ENCODE measurements at regions not wholly inside any gene's neighbourhood (a gene's known extent, or its start where the extent isn't known, plus 50 kb on each side); places are given as distances from the start of the nearest gene placed in this dataset.
A peak's percentile ranks its signal among the peaks of the same experiment; 100 is the strongest.
"Not testable (repeated sequence)": the region's sequence is repeated elsewhere in the genome, so short reads cannot be mapped to it uniquely, and the experiment has no call there.

DNA sequence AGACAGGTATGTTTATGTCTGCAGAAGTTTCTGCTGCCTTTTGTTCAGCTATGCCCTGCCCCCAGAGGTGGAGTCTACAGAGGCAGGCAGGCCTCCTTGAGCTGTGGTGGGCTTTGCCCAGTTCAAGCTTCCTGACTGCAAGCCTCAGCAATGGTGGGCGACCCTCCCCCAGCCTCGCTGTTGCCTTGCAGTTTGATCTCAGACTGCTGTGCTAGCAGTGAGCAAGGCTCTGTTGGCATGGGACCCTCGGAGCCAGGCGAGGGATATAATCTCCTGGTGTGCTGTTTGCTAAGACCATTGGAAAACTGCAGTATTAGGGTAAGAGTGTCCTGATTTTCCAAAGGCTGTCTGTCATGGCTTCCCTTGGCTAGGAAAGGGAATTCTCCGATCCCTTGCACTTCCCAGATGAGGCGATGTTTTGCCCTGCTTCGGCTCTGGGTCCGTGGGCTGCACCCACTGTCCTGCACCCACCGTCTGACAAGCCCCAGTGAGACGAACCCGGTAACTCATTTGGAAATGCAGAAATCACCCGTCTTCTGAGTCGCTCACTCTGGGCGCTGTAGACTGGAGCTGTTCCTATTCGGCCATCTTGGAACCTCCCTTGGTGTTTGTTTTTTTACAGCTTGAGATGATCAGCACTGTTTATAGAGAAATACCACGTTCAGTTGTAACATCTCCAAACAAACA is 2705.5 kb upstream of the PCDH20 start:
- not testable (repeated sequence) for DNase-seq

DNA sequence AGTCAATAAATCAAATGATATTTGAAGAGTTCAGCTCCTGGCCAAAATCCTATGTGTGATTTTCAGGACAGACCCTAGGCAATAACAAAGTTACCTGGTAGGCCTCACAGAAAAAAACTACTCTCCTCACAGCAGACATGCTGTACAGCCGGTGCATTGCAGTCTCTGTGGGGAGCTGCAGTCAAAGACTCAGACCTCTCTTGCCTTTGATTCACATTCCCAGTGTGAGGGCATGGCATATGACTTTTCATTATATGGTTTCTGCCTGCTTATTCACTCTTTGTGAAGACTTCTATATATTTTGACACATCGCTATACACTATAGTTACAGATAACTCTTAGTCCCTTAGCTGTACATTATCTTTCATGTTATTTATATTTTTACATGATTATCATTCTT is 2684.3 kb upstream of the PCDH20 start:
- DNase-seq = no peak

DNA sequence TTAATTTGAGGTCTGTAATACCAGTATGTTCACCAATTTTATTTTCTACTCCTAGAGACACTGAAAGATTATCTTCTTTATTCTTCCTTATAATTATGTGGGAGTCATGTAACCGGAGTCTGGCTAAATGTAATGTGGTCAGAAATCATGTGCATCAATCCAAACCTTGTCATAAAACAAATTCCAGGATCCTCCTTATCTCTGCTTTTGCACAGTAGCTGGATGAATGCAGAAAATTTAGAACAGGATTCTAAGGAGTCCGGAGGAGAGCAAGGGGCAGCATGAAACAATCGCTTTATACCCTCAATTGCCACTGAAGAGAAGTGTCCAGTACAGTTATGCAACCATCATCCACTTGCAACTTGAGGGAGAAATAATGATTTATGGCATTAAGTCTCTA is 2674.7 kb upstream of the PCDH20 start:
- no peak for DNase-seq

DNA sequence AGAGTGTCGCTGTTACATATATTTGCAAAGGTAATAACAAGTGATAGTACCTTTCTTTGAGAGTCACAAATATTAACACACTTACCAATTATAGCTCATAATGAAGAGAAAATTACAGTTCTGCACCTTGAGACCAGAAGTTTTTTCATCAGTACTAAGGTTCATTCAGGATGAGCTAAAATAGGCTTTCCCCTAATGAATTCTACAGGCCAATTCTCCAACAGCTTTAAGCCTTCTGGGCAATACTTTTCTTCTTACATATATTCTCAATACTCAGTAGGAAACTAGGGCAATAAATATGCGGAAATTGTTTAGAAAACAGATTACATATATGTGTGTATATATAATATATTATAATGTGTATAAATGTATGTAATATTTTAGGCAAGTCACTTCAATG is 2672.8 kb upstream of the PCDH20 start:
- DNase-seq = no peak

DNA sequence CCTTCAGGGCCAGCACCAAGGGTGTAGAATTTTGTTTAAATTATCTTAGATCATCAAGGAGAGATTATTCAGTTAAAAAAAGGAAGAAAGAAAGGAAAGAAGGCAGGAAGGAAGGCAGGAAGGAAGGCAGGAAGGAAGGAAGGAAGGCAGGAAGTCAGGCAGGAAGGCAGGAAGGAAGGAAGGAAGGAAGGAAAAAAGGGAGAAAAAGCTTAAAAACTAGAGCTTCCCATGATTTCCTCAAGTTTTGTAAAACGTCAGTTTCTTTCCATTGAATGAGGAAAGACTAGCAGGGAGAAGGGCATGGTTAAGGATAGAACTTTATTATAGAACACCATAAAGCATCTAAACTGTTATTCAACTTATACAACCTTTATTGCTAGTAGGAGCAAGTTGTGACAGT is 2672.0 kb upstream of the PCDH20 start:
- DNase-seq = no peak

DNA sequence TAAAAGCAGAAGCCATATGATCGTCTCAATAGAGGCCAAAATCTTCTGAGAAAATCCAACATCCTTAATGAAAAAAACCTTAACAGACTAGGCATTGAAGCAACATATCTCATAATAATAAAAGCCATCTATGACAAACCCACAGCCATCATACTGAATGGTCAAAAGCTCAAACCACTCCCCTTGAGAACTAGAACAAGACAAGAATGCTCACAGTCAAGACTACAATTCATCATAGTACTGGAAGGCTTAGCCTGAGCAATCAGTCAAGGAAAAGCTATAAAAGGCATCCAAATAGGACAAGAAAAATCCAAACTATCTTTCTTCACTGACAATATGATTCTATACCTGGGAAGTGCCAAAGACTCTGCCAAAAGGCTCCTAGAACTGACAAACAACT is 2668.2 kb upstream of the PCDH20 start:
- DNase-seq = no peak

DNA sequence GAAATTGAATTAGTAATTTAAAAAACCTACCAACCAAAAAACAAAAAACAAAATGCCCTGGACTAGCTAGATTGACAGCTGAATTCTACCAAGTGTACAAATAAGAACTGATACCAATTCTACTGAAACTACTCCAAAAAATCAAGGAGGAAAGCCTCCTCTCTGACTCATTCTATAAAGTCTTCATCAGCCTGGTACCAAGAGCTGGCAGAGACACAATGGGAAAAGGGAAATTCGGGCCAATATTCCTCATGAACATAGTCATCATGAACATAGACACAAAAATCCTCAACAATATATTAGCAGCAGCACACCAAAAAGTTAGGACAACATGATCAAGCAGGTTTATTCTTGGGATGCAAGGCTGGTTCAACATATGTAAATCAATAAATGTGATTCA is 2667.7 kb upstream of the PCDH20 start:
- peak in 1 of 2 experiments; percentile 13 for DNase-seq

DNA sequence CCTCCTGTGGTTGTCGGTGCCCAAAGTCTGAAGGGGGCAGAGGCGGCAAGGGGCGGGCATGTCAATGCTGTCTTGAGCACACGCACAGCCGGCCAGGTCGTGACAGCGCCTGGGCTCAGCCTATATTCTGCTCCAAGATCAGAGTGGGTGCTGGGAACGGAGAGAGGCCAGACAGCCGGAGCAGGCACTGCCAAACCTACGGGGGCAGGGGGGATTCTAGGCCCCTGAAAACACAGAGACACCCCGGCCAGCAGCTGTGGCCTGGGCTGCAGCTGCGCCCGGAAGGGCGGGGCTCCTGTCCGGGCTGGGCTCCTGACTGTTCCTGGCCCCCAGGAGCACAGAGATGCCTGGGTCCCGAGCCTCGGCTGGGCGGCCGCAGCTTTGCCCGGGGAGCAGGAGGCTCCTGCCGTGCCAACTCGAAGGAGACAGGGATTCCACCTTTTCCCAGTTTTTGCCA is 2662.9 kb upstream of the PCDH20 start:
- DNase-seq = no peak

DNA sequence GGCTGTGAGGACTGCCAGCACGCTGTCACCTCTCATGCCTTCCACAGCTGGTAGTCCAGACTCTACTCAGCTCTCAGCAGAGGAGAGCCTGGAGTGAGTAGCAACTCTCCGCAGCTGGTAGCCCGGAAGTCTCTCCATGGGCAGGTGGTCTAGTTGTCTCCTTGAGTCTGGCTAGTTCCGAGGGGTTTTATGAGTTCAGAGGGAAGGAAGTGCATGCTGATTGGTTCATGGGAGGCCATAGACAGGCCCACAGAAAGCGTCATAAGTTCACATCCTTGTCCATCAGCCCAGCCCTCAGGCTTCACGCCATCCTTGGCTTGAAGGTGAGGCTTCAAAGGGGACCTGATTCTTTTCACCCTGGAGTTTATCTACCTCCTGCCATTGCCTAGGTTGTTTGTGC is 2662.4 kb upstream of the PCDH20 start:
- DNase-seq = peak in 1 of 2 experiments; percentile 10

DNA sequence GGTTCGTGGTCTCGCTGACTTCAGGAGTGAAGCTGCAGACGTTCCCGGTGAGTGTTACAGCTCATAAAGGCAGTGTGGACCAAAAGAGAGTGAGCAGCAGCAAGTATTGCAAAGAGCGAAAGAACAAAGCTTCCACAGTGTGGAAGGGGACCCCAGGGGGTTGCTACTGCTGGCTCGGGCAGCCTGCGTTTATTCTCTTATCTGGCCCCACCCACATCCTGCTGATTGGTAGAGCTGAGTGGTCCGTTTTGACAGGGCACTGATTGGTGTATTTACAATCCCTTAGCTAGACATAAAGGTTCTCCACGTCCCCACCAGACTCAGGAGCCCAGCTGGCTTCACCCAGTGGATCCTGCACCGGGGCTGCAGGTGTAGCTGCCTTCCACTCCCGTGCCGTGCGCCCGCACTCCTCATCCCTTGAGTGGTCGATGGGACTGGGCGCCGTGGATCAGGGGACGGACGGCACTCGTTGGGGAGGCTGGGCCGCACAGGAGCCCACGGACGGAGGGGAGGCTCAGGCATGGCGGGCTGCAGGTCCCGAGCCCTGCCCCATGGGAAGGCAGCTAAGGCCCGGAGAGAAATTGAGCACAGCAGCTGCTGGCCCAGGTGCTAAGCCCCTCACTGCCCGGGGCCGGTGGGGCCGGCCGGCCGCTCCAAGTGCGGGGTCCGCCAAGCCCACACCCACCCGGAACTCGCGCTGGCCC is 2661.6 kb upstream of the PCDH20 start:
- not testable (repeated sequence) for DNase-seq

DNA sequence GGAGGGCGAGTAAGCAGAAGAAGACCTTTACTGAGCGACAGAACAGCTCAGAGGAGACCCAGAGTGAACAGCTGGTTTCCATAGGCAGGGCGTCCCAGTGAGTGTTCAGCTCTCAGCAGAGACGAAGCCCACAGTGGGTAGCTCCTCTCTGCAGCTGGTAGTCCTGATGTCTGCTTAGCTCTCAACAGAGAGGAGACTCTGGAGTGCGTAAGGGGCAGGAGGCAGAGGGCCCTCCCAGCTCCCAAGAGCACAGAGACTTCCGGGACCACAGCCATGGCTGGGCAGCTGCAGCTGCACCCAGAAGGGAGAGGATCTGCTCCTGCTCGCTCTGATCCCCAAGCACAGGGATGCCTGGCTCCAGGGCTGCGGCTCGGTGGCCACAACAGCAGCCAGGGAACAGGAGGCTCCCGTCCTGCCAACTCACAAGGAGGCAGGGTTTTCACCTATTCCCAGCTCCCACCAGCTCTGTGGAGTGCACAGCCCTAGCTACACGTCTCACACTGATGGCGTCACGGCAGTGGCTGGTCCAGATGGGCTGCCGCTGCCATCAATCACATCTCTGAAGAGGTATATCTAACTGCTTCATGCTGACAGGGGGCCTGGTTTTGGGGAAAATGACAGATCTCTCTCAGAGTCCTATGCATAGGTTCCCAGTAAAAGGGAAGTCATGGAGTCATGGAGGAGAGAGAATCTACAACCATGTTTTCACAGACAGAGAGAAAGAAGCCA is 2660.1 kb upstream of the PCDH20 start:
- peak; percentile 54 to 58 for DNase-seq

DNA sequence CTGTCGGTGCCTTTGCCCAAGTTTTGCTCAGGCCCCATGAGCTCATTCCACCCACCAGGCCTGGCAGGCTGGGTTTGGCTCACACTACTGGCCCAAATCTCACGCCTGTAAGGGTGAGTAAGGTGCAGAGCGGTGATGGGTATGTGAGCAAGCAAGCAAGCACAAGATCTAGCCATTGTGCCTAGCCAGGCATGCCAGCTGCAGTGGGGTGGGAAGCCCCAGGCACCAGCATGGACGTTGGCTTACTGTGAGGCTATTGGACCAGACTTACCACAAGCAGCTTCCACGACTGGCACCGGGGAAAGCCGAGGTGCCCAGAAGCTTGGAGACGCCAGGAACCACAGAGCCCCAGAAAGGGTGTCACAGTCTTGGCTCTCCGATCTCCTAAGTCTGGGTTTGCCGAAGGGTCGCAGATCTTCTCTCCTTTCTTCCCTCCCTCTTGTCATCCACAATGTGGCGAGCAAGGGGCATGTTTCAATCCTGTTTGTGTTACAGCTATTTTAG is 2659.4 kb upstream of the PCDH20 start:
- DNase-seq = no peak

DNA sequence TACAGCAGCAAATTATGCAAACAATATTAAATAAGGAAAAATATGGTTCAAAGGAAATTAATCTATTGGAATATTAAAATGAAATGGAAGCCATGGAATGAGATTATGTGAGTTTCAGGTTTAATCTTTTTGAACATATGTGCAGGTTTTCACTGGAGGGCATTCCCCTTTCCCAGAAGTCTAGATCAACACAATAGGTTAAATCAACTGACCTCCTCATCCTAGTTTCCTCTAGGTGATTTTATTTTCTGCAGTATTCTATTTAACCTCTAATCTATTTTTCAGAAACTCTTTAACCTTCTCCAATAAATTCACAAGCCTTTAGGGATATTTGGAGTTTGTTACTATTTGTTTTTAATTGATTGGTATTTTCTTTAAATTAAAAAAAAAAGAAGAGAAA is 2657.6 kb upstream of the PCDH20 start:
- no peak for DNase-seq

DNA sequence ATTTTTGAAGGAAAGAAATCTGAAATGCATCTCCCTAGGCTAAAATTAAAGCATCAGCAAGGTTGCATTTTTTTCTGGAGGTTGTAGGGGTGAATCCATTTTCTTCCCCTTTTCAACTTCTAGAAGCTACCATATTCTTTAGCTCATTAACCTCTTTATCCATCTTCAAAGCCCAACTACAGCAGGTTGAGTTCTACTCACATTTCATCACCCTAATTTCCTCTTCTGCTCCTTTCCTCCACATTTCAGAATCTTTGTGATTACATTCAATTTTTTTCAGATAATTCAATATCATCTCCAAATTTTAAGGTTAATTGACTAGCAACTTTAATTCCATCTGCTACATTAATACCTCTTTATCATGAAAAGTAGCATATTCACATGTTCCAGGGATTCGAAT is 2655.7 kb upstream of the PCDH20 start:
- no peak for DNase-seq

DNA sequence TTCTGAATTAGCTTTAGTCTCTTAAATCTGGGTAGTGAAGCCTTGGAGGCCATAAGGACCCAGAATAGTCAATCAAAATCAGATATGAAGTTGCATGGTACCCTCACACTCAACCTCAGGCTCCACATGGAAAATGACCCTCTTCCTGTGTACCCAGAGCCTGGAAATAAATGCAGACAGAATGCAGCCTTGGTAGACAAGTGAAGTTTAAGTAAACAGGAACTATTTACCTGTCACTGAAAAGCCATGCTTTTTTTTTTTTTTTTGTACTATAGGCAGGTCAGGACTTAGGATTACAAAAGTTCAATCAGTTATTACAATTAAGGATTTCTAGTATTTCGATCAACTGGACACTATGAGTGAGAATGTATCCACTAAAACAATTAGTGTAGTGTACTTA is 2654.2 kb upstream of the PCDH20 start:
- no peak for DNase-seq

DNA sequence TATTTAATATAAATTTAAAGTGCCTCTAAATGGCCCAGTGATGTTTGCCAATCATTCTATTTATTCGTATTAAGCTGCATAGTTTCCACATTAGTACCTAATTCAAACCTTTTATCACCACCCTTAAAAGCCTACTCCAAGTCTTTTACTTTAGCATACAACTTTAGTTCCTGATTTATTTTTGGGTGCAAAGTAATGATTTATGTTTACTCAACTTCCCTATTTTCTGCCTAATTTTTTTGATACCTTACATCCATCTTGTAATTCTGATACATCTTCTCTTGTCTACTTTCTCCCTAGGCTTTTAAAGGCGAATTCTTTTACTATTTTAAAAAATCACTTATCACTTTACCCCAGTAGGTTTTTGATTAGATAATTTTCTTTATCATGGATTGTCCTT is 2651.1 kb upstream of the PCDH20 start:
- no peak for DNase-seq

DNA sequence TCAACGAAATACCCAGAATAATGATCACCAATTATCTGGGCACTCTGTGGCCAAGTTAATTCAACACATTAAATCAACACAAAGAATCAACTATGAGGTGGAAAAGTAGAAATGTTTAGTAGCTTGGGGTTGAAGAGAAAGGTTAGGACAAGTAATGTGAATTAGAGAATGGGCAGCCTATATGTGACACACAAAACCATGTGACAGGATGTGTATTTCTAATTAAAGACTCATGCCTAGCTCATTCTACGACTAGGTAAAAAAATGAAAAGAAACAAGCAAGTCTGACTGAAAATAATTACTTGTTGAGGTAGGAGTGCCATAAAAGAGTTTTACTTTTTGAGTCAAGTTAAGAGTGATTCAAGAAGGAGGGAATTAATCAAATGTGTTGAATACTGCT is 2646.0 kb upstream of the PCDH20 start:
- no peak for DNase-seq

DNA sequence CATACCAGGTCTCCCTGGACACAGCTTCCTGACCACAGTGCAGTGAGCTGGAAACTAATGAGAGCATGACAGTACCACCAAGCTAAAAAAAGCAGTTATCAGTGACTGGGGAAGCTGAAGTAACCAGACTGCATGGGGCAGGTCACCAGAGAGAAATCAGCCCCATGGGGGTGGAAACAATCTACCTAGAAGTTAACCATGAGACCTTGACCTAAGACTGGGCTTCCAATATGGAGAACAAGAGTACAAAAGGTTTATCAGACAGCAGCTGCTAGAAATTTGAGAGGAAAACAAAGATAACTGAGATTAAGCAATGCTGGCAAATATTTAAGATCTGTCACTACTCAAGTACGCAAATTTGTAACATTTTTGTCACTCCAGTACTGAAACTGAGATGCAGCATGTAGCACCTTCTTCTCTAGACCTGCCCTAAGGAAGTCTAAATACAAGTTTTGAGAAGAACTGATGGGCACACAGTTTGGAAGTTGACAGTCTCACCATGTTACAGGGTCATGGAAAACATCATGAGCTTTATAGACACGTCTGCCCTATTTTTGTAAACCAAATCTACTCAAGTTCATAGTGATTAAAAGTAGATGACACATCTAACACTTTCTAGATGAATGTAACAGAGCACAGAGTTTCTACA is 2641.8 kb upstream of the PCDH20 start:
- DNase-seq = no peak

DNA sequence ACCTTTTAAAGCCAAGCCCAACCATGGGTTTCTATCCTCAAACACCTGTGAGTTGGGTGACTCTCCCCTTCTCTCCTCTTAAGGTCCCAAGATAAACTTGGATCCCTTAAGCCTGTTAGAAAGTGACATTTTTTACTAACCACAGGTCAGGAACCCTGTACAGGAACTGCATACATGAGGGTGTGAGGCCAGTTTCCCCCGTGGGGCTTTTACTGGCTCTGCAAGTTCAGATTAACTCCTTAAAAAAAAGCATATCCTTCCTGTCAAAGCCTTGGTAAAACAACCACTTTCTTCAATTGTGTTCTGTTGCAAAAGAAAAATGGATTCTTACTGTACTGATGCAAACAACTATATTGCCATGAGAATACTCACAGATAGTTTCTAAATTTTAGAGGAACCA is 2638.7 kb upstream of the PCDH20 start:
- DNase-seq = no peak

DNA sequence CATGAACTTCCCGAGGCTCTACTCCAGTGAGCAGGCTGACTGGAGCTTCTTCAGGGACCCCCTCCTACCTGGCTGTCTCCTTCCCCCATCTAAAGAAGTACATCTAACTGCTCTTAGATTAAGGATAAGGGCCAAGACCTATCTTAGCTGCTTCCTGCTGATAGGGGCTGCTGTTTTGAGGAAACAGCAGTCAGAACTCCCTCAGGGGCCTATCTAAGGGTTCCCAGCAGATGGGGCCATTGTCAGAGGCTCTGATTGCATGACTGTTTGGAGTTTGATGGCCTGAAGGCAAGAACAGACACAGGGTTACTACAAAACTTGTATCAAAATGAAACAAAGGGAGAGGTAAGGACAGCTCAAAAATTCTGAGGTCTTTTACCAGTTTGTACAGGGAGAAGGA is 2636.9 kb upstream of the PCDH20 start:
- no peak for DNase-seq

DNA sequence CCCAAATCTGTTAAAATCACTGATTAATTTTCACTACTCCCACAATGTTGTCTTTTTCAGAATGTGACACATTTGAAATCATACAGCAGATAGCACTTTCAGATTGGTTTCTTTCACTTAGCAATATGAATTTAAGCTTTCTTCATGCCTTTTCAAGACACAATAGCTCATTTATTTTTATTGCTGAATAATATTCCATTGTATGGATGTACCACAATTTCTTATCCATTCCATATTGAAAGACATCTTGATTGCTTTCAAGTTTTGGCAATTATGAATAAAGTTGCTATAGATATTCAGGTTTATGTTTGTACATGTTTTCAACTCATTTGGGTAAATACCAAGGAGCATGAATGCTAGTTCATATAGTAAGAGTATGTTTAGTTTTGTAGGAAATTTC is 2635.6 kb upstream of the PCDH20 start:
- no peak for DNase-seq

DNA sequence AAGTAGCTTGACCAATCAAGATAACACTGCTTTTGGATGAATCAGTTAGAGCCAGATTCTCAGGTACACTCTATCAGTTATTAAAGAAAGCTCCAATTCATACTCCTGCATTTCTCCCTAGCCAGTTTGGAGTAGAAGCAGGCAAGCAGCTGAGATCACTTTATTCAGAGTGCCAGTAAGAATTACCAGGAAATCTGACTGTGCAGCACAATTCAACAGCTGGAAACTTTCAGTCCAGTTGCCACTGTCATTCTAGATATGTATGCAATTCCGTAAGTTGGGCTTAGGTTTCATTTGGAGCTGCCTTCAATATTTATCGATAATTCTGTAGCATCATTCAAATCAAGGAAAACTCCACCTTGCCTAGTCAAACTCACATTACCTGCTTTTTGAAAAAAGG is 2625.6 kb upstream of the PCDH20 start:
- DNase-seq = no peak

DNA sequence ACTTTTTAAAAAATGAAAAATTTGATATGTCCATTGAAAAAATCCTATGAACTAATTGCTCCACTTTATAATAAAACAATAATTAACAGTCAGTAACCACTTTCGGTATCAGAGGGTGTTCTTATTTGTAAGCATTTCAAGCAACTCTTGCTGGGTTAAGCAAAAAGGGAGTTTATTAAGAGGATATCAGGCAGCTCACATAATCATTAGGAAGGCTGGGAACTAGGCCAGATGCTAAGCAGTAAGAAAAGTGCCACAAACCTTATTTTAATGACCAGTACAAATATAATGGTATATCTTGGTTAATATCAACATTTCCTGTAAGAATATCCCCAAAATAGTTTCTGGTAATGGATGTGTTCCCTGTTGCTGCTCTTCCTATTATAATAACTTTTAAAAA is 2618.3 kb upstream of the PCDH20 start:
- no peak for DNase-seq

Measured in NCI-H446 (cell line).